Hematopoietic multipotent progenitor cell treated with erythropoietin and hydrocortisone succinate and interleukin-3 and kit ligand, for 4 days (in vitro differentiated cells): ENCODE measurements at regions not wholly inside any gene's neighbourhood (a gene's known extent, or its start where the extent isn't known, plus 50 kb on each side); places are given as distances from the start of the nearest gene placed in this dataset.
A peak's percentile ranks its signal among the peaks of the same experiment; 100 is the strongest.

ENCODE experiments used
- DNase-seq: peaks from one replicate; pipeline ENCODE4 v3.0.0-alpha.2; 2015

DNA sequence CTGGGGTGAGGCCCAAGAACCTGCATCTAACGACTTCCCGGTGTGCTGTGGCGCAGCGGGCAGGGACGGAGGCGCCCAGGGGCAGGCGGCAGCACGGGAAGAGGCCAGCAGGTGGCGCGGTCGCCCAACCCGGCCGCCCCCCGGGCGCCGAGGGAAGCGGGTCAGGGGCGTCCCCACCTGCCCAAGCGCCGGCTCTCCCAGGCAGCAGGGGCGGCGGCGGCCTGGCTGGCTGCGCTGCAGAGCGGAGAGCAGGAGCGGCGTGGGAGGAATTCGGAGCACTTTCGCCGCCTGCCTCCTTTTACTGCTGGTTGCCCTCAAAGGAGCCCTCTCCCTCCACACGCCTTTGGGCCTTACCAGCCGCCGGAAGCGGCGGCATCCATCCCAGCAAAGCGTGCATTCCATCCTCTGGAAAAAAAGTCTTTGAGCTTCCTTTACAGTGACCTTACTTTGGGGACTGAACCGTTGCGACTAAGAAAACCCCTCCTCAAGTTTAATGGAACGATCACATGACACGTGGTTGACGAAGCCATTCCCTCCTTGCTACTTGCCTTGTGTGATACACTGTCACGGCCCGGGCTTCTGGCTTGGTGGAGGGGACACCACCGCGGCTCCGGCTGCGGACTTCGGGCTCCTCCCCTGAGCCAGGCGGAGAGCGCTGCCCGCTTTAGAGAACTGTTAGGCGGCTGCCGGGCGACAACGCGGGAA is 106.8 kb upstream of the CLMP start:
- DNase-seq: peak; percentile 67

DNA sequence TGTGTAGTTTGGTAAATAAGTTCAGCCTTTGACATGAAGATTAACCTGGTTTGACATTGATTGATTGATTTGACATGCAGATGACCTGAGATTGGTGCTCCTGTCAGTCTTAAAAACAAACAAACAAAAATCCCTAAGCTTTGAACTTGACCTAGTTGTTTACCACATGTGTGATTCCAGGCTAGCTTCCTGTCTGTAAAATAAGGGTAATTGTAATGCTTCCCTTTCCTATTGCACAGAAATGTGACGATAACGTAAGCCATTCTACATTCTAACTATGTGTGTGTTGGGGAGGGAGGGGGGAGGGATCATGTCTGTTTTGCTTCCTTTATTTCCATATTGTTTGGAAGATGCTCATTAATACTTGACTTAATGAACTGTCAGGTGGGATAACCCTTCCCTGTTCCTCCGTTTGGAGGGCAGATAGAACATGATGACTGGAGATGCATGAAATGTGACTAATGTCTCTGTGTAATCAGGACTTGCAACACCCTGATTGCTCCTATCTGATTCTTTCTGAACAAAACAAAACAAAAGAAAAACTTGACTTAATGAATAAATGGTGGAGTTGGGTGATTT is 106.1 kb upstream of the CLMP start:
- peak; percentile 59 for DNase-seq

GRCh38 chr11:123299721-123300120 is 104.7 kb upstream of the CLMP start:
- DNase-seq: no peak

DNA sequence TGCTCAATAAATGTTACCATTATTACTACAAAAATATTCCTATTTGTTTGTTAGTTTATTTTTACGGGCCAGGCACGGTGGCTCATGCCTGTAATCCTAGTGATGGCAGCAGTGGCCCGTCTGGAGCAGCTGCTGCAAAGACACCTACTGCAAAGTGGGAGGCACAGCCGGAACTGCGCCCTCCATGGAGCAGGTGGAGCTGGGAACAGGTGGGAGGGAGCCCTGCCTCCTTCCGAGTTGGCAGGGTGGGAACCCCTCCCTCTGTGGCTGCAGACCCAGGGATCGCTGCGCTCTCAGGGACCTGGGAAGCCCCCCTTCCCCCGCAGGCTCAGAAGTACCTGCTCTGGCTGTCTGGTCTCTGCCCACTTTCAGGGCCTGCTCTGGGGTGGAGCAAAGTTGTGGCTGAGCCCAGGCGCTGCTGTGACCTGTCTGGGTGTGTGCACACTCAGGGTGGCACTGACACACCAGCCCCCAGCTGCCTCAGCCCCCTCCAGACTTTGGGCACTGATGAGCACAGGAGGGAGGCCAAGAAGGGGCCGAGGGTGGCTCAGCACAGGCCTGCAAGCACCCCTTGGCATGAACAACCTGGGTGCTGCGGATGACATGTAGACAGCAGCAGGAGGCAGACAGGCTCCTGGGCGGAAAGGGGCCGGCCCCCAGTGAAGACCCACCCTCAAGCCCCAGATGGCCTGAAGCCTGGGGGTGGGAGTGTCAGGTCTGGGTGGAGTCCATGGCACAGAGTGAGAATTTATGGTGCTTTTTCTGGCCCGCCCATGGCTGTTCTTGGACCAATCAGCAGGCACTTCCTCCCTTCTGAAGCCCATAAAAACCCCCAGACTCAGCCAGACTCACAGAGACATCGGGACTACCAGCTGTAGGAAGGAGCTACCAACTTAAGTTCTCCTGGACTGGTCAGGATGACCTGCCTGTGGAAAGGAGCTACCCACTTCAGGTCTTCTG is 103.7 kb upstream of the CLMP start:
- DNase-seq: no peak

GRCh38 chr11:123292647-123293046 is 97.6 kb upstream of the CLMP start:
- no peak for DNase-seq

- DNase-seq: no peak
These were observed 96.3 kb upstream of the CLMP start for GRCh38 chr11:123291201-123291869.

- DNase-seq: no peak
These were observed 91.7 kb upstream of the CLMP start for GRCh38 chr11:123286761-123287160.

GRCh38 chr11:123286255-123286654 is 91.2 kb upstream of the CLMP start:
- DNase-seq: no peak

DNA sequence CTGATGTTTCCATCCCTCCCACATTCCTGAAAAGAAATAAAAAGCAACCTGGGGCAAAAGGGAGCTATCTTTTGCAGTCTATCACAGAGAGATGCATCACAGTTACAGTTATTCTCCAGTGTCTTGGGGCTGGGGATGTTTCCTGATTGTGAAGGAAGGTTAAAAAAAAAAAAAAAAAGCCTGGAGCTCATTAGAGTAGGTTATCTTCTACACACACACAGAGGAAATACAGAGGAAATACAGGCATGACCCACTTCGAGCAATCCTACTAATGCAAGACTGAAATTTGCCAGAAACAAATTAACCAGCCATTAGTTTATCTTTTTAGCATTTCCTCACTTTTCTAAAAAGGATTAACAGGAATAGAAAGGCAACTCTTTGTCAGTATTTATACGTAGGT is 89.4 kb upstream of the CLMP start:
- DNase-seq: no peak

DNA sequence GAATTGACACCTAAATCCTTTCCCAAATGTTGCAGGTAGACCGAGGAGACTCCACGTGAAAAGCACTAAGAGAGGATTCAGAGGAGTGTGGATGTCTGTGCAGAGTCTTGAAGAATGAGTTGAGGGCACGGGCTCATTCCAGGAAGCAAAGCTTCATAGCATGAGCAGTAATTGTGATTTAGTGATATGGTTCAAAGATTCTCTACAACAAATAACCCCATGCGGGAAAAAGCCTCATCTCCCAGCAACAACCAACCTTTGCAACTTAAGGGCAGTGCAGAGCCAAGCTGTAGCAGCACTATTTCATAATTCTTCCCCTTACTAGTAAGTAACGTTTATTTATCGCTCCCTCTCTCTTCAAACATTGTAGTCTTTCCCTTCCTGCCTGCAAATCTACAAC is 87.5 kb upstream of the CLMP start:
- no peak for DNase-seq

- DNase-seq: no peak
These were observed 78.6 kb upstream of the CLMP start for GRCh38 chr11:123273616-123274015.

DNA sequence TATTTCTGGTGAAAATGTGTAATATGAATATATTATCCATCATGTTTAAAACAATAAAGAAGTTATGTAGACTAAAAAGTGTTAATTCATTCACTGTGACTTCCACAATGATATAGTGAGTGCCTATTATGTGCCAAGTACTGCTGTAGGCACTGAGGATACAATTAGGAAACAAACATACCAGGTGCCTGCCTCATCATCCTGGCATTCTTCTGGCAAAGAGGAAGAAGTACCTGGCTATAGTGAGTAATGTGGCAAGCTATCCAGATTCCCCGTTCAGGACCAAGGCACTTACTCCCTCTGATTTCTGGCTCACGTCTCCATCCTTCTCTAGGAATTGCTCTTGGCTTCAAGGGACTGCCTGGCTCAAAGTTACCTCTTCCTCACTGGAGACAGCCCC is 77.5 kb upstream of the CLMP start:
- DNase-seq: no peak

DNA sequence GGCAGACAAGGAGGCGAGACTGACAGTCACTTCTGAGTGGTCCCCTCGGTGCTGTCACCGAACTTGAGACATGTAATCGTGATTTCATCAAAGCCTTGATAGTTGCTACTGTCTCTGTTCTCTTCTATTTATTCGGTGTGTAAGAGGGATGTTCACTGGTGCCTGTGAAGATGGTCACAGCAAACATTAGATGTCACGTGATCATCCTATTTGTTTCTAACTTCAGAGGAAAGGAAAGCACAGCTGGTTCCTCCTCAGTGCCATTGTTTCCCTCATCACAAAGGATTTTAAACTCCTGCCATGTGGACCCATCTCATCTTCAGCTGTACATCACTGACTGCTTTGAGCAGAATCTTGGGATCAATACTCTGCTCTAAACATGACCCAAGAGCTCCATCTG is 73.1 kb upstream of the CLMP start:
- no peak for DNase-seq

GRCh38 chr11:123265951-123266350 is 70.9 kb upstream of the CLMP start:
- DNase-seq: no peak

GRCh38 chr11:123264431-123264780 is 69.4 kb upstream of the CLMP start:
- peak; percentile 18 for DNase-seq

DNA sequence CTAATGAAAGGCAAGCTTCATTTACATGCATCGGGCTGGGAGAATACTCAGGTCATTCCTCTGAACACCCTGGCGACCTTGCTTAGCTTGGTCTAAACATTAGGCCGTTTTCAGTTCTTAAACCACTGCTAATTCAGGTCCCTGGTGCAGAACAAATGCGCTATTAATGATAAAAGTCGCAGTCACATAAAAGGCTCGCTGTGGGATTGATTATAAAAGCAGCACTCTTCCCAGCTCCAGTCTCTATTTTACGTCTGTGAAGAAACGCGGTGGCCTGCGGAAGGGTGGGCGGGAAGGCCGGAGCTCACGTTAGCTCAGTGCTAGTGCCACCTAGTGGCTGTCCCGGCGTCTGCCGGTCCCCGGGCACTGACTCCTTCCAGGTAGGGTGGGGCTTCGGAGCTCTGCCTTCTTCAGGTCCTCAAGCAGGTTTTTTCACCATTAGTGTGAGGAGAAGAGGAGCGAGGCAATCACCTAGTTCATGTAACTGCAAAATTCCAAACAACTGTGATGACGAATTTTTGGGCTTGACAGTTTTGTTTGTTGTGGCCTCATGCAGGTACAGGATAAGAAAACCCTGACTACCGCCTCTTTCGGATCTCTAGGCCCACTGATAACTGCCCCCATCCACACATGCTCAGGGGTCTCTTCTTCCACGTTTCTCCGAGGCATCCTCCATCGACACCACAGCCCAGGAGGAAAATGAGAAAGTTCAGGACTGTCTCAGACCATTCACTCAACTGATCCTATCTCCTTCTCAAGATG is 66.5 kb upstream of the CLMP start:
- peak; percentile 82 for DNase-seq

- no peak for DNase-seq
These were observed 65.6 kb upstream of the CLMP start for GRCh38 chr11:123260511-123261211.

- no peak for DNase-seq
These were observed 63.8 kb upstream of the CLMP start for GRCh38 chr11:123258877-123259276.

GRCh38 chr11:123257370-123257769 is 62.3 kb upstream of the CLMP start:
- DNase-seq: no peak

- DNase-seq: no peak
These were observed 60.9 kb upstream of the CLMP start for GRCh38 chr11:123255909-123256308.

DNA sequence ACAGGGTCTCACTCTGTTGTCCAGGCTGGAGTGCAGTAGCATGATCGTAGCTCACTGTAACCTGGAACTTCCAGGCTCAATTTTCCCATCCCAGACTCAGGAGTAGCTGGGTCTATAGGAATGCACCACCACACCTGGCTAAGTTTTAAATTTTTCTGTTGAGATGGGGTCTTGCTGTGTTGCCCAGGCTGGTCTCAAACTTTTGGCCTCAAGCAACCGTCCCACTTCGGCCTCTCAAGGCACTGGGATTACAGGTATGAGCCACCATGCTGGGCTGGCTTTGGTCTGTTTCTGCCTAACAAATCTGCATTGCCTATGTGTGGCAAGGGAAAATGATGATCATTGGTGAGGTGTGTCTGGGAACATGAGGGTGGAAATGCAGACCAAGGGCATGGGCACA is 59.3 kb upstream of the CLMP start:
- DNase-seq: no peak

- no peak for DNase-seq
These were observed 58.9 kb upstream of the CLMP start for GRCh38 chr11:123253911-123254310.
